ENCODE measurements at regions not wholly inside any gene's neighbourhood (a gene's known extent, or its start where the extent isn't known, plus 50 kb on each side); places are given as distances from the start of the nearest gene placed in this dataset.

- no peak for TF ChIP-seq POLR2A (IDR thresholded peaks at IDR 0.05)
- no peak for TF ChIP-seq CTCF (IDR thresholded peaks at IDR 0.05)
Measured at GRCh38 chr1:65725064-65725463, 67.6 kb upstream of the PDE4B start.

Measured in prostate gland (tissue), 2 donors.